ENCODE measurements at regions not wholly inside any gene's neighbourhood (a gene's known extent, or its start where the extent isn't known, plus 50 kb on each side); places are given as distances from the start of the nearest gene placed in this dataset.
"Not testable (repeated sequence)": the region's sequence is repeated elsewhere in the genome, so short reads cannot be mapped to it uniquely, and the experiment has no call there.

DNA sequence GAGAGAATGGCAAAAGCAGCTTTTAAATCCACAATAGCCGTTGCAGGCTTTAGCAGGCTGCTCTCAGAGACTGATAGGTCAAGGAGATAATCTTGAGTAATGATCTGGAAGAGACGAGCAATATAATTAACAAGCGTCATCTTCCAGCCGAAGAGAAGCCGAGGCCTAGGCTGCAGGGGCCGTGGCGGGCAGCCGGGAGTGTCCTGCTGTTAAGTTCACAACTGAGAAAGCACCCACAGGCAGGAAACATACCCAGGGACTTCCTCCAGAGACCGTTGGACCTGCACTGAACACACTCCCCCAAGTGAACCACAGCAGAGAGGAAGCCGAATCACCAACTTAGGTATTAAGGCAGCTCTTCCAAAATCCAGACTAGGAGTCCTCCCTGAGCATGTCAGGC is 182.3 kb downstream of the IRX2 start:
- DNase-seq = no peak

DNA sequence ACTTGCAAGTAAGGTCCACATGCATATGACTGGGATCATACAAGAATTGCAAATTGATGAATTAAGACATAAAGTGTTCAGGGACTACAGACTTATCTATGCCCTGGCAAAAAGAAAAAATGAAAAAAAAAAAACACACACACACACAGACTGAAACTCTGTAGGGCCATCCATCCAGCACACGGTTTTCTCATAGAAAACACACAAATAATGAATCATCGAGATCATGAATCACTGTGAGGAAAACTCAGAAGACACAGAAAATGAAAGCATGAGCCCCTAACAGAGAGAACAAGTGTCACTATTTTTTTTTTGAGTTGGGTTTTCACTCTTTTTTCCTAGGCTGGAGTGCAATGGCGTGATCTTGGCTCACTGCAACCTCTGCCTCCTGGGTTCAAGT is 185.2 kb downstream of the IRX2 start:
- DNase-seq = no peak

DNA sequence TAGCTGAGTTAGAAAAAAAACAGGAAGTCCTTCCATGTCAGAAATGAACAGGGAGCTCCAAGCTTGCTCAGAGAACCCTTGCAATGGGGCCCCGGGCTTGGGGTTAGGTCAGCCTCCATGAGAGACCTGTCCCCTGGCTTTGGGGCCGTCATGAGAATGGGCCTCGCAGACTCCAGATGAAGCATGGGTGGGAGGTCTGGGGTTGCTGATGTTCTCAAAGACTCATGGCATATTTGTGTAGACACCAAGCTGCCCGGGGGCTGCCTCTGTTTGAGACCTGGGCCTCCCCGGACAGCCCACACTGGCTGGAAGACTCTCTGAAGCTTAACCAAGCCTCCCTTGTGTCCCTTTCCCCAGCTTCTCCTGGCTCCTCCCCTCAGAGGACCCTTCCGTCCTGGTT is 186.3 kb downstream of the IRX2 start:
- DNase-seq = no peak

DNA sequence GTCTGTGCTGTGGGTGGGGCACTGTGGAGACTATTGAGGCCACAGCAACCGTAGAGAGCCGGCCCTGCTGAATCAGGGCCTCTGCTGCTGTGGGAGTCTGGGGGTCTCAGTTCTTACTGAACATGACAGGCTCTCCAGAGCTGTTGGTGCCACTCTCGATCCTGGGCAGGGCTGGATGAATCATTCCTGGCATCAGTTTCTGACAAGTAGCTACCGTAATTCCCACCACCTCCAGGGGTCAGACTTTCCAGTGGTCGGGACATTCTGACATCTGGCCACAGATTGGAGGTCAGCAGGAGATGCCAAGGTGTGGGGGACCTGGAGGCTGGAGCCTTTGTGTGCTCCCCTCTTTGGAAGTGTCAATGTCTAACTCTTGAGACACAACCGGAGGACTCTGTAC is 188.4 kb downstream of the IRX2 start:
- no peak for DNase-seq

DNA sequence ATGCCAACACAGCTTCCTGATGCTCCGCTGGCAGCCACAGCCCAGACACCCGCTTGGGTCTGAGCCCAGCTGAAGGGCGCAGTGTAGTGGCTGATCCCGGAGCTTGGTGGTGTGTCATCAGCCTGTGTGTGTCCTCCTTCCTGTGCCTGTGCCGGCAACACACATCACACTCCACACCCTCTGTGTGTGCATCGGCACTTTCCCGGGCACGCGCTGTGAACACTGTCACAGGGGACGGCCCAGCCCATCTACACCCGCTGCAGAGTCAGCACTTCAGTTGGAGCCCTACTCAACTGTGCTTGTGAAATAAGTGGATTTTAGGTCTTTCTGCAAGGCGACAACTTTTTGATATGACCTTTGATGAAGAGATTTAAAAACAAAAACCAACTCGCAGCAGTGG is 189.4 kb downstream of the IRX2 start:
- no peak for DNase-seq

DNA sequence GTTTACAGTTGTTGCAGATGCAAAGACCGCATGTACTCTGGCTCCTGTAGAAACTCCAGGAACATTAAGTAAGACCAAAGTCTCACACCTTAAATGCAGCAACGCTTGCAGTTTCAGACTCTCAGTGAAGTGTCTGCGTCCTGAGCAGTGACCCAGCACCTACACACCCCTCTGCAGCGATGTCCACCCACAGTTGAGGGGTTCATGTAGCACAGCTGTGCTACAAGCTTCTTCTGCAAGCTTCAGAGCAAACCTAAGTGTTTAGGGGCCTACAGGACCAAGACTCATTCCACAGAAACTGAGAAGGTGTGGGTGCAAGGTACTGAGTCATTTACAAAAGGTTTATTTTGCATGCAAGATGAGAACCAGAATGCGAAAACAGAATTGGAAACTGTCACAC is 191.0 kb downstream of the IRX2 start:
- no peak for DNase-seq

DNA sequence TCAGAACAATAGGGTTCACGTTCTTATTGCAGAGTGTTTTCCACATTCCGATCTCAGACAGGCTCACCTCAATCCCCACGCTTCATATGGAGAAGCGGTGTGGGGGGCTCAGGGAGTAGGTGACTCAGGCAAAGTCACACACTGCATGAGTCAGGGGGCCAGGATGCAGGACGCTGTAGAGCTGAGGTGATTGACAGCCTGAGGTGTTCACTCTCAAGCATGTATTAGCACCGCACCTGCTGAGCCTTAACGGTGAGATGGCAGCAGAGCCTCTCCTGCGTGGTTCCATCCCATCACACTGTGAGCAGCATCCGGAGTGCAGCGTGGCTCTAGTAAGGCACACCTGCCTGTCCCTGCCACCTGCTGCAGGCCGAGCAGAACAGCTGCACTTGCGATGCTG is 194.0 kb downstream of the IRX2 start:
- no peak for DNase-seq

DNA sequence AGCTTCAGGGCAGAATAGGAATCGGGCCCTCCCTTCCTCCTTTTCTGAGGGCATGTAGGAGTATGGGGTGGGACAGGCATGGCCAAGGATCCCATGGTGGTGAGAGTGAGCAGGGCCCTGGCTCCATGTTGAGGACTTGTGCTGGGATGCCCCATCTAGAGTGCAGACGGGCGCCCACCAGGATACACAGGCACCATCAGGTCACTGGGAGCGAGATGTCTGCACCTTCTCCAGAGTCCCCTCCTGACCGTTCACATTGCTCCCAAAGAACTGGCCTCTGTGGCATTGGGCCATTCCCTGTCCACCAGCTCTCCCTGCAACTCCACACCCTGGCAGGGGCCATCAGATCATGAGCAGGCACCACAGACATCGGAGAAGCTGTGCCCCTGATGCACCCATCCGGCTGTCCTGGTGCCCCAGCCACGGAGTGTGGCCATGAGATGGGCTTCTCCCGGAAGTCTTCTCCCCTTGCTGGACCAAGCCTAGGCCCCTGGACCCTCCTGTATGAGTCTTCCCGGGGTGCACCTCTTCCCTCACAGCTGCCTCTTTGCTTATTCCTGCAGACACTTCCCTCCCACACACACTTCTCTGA is 195.0 kb downstream of the IRX2 start:
- DNase-seq = no peak

DNA sequence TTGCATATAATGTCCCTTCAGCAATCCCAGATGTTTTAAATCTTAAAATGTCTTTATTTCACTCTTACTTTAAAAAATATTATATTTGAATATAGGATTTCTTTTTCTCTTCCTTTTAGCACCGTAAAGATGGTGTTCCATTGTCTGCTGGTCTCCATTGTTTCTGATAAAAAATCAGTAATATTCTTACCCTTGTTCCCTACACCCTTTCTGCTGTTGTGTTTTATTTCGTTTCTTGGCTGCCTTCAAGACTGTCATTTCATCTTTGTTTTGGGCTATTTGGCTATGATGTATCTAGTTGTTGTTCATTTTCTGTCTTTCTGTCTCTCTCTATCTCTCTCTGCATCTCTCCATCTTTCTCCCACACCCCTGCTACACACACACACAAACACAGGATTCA is 197.9 kb downstream of the IRX2 start:
- DNase-seq = no peak

DNA sequence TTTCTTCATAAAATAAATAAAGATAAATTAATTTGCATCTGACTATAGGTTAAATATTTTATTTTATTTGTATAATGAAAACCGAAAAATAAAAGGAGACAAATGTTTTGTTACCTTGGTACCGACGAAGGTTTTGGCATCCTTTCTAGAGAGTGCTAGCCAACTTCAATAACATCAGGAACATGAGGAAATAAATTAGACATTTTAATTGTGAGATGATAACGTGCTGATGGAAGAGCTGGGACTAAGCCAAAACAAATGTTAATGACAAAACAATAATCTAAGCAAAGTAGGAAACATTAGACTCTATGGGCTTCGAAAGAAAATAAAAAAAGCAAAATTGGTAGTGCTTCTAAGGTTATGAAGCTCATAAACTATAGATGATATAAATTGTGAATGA is 201.0 kb downstream of the IRX2 start:
- no peak for DNase-seq

DNA sequence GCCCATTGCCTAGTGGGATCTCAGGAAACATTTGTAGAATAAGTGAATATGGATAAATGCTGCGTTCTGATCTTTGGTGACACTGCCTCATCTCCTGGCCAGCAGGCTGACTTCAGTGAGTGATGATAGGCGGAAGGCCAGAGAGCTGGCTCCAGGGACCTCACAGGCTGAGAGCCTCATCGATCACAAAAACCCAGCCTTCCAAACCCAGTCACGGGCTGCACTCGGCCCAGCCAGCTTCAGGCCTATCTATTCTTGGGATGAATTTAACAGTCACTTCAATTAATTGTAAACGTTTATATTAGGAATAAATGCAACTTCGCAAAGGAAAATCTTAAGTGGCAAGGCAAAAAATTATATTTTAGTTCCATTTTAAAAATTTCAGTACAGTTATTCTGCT is 201.6 kb downstream of the IRX2 start:
- no peak for DNase-seq

DNA sequence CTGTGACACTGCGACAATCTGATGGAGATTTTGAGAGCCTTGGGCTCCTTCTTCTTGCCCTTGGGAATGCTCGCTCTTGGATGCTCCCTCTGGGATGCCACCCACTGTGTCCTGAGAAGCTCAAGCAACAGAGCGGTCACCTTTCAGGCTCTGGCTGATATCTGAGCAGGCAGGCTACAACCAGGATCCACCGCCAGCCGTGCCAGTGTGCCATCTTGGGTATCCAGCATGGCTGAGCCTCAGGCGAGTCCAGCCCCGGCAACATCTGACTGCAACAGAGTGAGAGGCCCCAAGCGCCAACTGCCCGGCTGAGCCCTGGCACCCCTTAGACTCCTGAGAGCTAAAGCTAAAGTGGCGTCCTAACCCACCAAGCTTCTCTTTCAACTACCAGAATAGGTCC is 202.1 kb downstream of the IRX2 start:
- no peak for DNase-seq

DNA sequence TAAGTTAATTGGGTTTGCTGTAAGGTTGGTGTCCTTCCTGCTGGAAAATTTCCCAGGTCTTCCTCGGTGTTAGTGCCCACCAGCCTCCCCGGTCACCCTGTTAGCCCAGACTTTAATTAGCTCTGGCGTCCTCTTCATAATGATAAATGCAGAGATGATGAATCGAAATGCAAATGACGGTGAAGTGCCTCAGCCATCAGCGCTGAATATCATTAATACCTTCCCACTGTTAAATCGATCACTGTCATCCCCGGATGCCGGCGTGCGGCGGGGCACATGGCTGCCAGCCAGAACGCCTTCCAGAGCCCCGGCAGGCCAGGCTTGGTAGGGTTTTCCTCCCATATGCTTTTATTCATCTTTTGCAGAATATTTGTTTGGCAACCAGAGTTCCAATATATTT is 204.5 kb downstream of the IRX2 start:
- no peak for DNase-seq

DNA sequence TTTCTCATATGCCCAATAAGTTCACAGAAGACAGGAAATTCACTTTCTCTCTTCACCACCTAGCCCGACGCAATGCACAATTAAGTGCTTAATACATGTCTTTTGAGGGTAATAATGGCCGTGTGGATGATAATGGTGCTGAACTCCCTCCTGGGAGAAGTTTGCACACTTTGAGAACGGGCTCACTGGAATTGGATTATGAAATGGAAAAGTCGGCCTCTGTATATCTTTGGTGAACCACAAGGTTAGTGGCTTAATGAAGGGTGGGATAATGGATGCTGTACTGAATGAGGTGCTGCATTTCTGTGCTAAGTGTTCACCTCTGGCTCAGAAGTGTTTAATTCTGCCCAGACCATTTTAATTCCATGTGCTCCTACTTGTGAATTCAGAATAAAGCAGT is 207.5 kb downstream of the IRX2 start:
- no peak for DNase-seq

DNA sequence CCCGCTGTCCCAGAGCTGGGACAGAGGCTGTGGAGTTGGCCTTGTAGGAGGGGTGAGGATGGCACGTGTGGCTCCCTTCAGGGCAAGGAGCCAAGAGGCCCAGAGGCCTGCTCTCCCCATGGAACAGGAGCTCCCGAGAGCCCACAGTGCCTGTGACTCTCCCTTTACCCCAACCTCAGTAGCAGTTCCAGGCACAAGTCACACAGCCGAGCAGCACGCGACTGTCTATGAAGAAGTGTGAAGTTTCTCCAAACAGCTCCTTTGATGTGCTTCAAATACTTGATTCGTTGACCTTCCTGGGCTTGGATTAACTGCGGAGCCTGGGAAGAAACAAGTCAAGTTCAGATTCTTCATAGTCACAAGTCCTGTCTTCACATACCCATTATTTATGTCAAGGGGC is 208.7 kb downstream of the IRX2 start:
- DNase-seq = no peak

DNA sequence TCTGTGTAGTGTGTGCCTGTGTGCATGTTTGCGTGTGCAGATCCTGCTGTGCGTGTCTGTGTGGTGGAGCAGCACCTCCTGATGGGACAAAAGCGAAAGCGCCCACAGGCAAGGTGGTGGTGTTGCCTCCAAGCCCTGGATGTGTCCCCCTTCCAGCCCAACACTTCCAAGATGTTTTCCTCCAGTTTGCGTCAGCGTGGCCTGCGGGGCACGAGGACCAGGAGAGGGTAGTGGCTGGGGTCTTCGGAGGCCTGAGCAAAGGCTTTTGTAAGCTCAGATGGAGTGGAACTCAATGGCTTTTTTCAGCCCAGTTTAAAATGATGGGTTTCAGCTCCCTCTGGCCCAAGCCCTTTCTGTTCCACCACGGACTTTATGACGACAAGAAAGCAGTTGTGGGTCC is 209.5 kb downstream of the IRX2 start:
- DNase-seq = no peak

DNA sequence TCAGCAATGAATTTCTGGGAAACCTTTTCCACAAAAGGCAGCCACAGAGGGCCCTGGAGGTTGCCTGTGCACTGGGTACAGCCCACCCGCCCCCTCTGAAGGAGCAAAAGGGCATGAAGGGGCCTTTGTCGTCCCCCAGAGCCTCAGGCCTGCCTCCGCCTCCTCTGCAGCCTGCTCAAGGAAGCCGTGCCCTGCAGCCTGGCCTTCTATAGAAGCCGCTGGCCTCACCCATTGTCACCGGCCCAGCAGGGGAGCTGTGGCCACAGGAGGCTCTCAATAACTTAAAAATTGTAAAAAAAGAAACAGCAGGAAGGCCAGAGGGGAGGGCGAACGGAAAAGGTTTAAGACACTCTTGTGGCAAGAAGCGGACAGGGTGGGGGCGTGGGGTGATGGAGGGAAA is 213.3 kb downstream of the IRX2 start:
- DNase-seq = no peak

DNA sequence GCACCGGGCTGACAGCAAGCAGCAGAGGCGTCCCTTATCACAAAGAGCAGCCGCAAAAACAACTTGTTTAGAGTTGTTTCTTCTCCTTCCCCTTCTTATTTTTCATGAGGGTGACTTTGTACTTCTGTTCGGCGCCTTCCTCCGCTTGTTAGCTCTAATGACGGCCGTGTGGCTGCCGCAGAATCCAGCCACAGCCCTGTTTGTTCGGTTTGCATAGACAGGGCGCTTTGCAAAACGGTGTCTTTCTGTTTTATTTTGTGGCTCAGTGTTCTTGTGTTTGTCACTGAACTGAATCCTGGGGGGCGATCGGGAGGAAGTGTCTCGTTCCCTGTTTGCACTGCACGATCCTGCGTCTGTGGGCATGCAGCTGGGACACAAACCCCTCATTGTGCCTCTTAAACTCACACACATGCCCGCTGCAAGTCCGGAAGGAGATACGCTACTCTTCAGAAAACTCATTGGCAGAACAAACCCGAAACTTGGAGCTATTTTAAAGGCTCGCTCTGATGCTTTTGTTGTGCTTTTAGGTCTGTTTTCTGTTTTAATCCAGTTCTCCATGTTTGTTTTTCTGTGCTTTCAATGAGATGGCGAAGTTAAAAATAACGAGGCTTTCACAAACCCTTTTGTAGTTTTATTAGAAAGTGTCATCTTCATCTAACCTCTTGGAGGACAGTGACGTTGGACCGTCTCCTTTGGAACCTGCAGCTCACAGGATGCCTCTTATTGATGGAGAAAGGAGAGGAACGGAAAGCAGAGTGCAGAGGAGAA is 213.9 kb downstream of the IRX2 start:
- no peak for DNase-seq

DNA sequence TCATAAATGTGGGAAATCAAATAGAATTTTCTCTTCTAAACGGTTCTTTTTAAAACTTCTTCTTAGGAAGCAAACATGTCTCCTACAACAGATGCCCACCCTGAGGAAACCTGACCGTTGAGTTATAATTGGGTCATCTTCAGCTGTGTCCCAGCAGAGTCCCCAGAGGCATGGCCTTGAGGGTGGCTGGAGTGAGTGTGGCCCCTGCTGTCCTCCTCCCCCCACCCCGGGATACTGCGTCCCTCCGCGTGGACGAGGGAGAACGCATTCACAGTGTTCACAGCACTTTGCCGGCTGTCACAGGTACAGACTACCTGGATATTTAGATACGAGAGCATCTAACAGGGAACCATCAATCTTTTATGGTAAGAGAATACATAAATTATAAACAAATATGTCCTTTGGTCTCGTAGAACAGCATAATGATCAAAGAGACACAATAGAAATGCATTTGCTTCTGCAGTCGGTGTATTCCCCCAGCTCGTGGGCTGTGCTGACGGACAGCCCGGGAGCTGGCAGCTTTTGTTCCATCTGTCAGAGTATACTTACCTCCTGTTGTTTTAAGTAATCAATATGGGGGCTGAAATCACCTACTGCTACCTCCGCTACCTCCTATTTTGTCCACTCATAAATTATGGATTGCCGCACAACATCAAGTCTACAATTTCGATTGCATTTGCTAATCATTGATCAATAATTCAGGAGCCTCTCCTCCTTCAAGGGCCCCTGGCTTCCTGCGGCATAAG is 214.7 kb downstream of the IRX2 start:
- DNase-seq = no peak

DNA sequence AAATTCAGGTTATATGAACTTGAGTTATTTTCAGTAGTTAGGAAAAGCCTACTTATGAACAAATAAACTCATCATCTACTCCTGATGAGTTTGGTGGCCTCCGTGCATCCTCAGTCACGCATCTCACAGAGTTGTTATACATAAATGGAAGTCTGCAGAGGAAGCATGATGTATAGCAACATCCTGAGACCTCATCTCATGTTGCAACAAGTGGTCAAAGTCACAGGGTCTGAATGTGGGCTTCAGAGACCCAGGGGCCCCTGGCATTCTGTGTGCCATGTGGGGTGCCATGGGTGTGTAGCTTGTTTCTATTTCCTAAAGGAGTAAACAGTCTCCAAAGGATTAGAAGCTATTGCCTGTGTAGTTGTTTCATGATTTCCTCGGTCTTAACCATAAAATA is 216.5 kb downstream of the IRX2 start:
- DNase-seq = no peak

DNA sequence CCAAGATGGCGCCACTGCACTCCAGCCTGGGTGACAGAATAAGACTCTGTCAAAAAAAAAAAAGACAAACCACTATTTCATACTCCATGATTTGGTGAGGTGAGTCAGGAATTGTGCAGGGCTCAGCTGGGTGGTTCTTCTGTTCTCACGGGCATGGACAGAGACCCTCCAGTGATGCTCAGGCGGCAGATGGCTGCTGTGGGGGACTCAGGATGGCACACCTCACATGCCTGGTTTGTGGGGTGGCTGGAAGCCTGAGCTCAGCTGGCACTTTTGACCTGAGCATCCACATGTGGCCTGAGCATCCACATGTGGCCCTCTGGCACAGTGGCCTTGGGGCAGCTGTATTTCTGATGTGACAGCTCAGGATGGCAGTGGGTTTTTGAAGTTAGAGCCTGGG is 217.2 kb downstream of the IRX2 start:
- DNase-seq = no peak

DNA sequence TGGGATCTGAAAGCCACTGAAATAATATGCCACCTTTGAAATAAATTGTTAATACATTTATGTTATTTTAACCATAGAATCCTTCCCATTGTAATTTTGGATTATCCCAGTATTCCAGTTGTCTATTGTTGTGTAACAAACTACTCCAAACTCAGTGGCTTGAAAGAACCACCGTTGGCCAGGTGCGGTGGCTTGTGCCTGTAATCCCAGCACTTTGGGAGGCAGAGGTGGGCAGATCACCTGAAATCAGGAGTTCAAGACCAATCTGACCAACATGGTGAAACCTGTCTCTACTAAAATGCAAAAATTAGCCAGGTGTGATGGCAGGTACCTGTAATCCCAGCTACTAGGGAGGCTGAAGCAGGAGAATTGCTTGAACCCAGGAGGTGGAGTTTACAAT is 217.6 kb downstream of the IRX2 start:
- DNase-seq = not testable (repeated sequence)

DNA sequence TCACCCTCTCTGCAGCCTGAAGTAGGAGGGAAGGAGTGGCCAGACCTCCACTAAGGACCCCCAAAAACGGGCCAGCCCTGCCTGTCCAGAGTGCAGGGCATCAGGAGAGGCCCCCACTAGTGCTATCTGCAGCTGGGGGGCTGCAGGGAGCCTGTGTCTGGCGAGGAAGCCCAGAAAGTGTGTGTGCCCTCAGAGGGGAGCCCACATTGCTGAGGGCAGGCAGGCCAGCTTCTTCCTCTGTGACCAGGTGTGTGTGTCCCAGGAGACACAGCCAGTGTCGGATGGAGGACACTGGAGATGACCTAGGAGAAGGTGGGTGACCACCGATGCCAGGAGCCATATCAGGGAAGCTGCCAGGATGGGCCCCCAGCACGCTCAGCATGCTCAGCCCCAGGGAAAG is 218.7 kb downstream of the IRX2 start:
- no peak for DNase-seq

DNA sequence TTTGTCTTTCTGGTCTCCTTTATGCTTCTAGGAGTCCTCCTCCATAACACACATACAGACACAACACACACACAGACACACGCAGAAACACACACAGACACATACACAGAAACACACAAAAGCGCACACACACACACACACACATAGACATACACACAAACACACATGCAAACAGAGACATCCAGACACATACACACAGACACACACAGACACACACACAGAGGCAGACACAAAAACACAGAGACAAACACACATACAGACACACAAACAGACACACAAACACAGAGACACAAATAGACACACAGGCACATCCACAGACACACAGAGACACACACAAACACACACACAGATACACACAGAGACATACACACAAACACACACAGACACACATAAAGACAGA is 220.2 kb downstream of the IRX2 start:
- no peak for DNase-seq

DNA sequence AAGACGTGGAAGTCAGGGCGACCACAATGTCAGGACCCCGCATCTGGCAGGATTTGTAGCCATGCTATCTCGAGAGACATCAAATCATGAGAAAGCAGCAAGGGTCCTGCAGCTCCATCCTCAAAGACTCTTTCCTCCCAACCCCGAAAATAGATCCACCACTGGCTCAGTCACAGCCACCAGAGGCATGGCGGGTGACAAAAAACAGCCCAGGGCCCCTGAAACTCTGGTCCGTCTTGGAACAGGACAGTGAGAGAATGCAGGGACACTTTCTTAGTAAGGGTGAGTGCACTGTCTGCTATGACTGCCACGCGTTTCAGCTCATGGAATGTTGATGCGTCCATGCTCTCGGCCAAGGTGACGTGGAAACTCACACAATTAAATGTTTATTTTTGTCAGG is 220.9 kb downstream of the IRX2 start:
- DNase-seq = no peak

All from activated CD4-positive, alpha-beta T cell treated with anti-CD3 and anti-CD28 coated beads for 4 hours (primary cell).